CD4-positive, alpha-beta T cell treated with Interleukin-4 for 1 hour (primary cell): ENCODE measurements at regions not wholly inside any gene's neighbourhood (a gene's known extent, or its start where the extent isn't known, plus 50 kb on each side); places are given as distances from the start of the nearest gene placed in this dataset.

Source experiments
- DNase-seq, 2 donors: peaks; one replicate each; pipeline ENCODE4 v3.0.0-alpha.2; 2020 to 2022

- no peak for DNase-seq
Observed at GRCh38 chr14:104443391-104444158, 136.0 kb upstream of the C14orf180 start.

- no peak for DNase-seq
Observed at GRCh38 chr14:104444159-104445030, 135.2 kb upstream of the C14orf180 start.

- no peak for DNase-seq
Observed at GRCh38 chr14:104445086-104445485, 134.5 kb upstream of the C14orf180 start.

- DNase-seq = peak in 1 of 2 donors; percentile 9
Observed at GRCh38 chr14:104445832-104446381, 133.7 kb upstream of the C14orf180 start.

GRCh38 chr14:104446611-104447010 lies 133.0 kb upstream of the C14orf180 start:
- no peak for DNase-seq

- DNase-seq = no peak
Observed at GRCh38 chr14:104447750-104448149, 131.8 kb upstream of the C14orf180 start.

- no peak for DNase-seq
Observed at GRCh38 chr14:104448321-104448720, 131.2 kb upstream of the C14orf180 start.

- DNase-seq = no peak
Observed at GRCh38 chr14:104448721-104449120, 130.8 kb upstream of the C14orf180 start.

- DNase-seq = no peak
Observed at GRCh38 chr14:104450811-104451401, 128.7 kb upstream of the C14orf180 start.

- no peak for DNase-seq
Observed at GRCh38 chr14:104451474-104451873, 128.1 kb upstream of the C14orf180 start.

GRCh38 chr14:104458845-104459244 lies 120.7 kb upstream of the C14orf180 start:
- no peak for DNase-seq

GRCh38 chr14:104460791-104461651 lies 118.5 kb upstream of the C14orf180 start:
- no peak for DNase-seq

- DNase-seq = no peak
Observed at GRCh38 chr14:104461676-104462449, 117.7 kb upstream of the C14orf180 start.

- DNase-seq = no peak
Observed at GRCh38 chr14:104462651-104463630, 116.6 kb upstream of the C14orf180 start.

- DNase-seq = no peak
Observed at GRCh38 chr14:104464907-104465306, 114.7 kb upstream of the C14orf180 start.

- no peak for DNase-seq
Observed at GRCh38 chr14:104465482-104466390, 113.8 kb upstream of the C14orf180 start.

- no peak for DNase-seq
Observed at GRCh38 chr14:104467236-104467635, 112.3 kb upstream of the C14orf180 start.

GRCh38 chr14:104467641-104468040 lies 111.9 kb upstream of the C14orf180 start:
- DNase-seq = no peak

GRCh38 chr14:104469591-104469990 lies 110.0 kb upstream of the C14orf180 start:
- DNase-seq = no peak
